BE2C (cell line): ENCODE measurements at regions not wholly inside any gene's neighbourhood (a gene's known extent, or its start where the extent isn't known, plus 50 kb on each side); places are given as distances from the start of the nearest gene placed in this dataset.

Source experiments
- DNase-seq: peaks from one replicate; pipeline ENCODE4 v3.0.0-alpha.2; 2020
- H3K27me3 ChIP-seq: fragments of 250-450 bp; sonication (Bioruptor Pico); 2 replicates; pipeline ENCODE4 v1.5.1; 2020; ENCODE audit warnings: mild to moderate bottlenecking
- H3K36me3 ChIP-seq: fragments of 250-450 bp; sonication (Bioruptor Pico); 2 replicates; pipeline ENCODE4 v1.5.1; 2020; ENCODE audit warnings: mild to moderate bottlenecking
- H3K4me1 ChIP-seq: fragments of 250-450 bp; sonication (Bioruptor Pico); 2 replicates; pipeline ENCODE4 v1.5.1; 2020
- H3K4me3 ChIP-seq: 2 replicates; pipeline ENCODE4 v1.5.1; 2011; ENCODE audit warnings: low read depth, low read length
- H3K9me3 ChIP-seq: fragments of 250-450 bp; sonication (Bioruptor Pico); 2 replicates; pipeline ENCODE4 v1.5.1; 2020
- CTCF ChIP-seq: IDR thresholded peaks from 2 replicates; pipeline ENCODE4 v1.5.1; 2012; ENCODE audit warnings: mild to moderate bottlenecking, low read depth, low read length

GRCh38 chr18:60197671-60198462, 174.7 kb downstream of the MC4R start:
- H3K4me1 ChIP-seq, result peaks cover 15% of the 10 kb centered on the region
- H3K4me3 ChIP-seq, result no peak overlapping the region
- no peaks in the 10 kb centered on the region for H3K27me3 ChIP-seq
- TF ChIP-seq CTCF, result no peak
- H3K36me3 ChIP-seq, result no peaks in the 10 kb centered on the region
- peak; percentile 73 for DNase-seq
- no peaks in the 10 kb centered on the region for H3K9me3 ChIP-seq

- DNase-seq, result no peak
- TF ChIP-seq CTCF, result no peak
- no peaks in the 10 kb centered on the region for H3K27me3 ChIP-seq
Observed at GRCh38 chr18:60196836-60197606, 175.6 kb downstream of the MC4R start.

GRCh38 chr18:60193780-60194179, 178.8 kb downstream of the MC4R start:
- Histone ChIP-seq H3K9me3 (no peaks in the 10 kb centered on the region), H3K27me3 (no peaks in the 10 kb centered on the region), H3K4me1 (peaks cover 15% of the 10 kb centered on the region), H3K4me3 (no peak overlapping the region), H3K36me3 (no peaks in the 10 kb centered on the region)
- TF ChIP-seq CTCF, result no peak
- no peak for DNase-seq

More at GRCh38 chr18:60196836-60197606, 175.6 kb downstream of the MC4R start:
- Histone ChIP-seq H3K36me3 (no peaks in the 10 kb centered on the region), H3K9me3 (no peaks in the 10 kb centered on the region), H3K4me3 (no peak overlapping the region), H3K4me1 (peaks cover 15% of the 10 kb centered on the region)

GRCh38 chr18:60191926-60192325, 180.6 kb downstream of the MC4R start:
- DNase-seq, result no peak
- TF ChIP-seq CTCF, result no peak
- Histone ChIP-seq H3K4me1 (peaks cover 2% of the 10 kb centered on the region; the same call in 1 of the 2 replicates), H3K36me3 (no peaks in the 10 kb centered on the region), H3K9me3 (no peaks in the 10 kb centered on the region), H3K4me3 (no peak overlapping the region), H3K27me3 (no peaks in the 10 kb centered on the region)

GRCh38 chr18:60189856-60190255, 182.7 kb downstream of the MC4R start:
- no peaks in the 10 kb centered on the region for H3K36me3 ChIP-seq

More at GRCh38 chr18:60189856-60190255, 182.7 kb downstream of the MC4R start:
- no peaks in the 10 kb centered on the region for H3K9me3 ChIP-seq
- no peak for DNase-seq
- H3K4me1 ChIP-seq, result no peaks in the 10 kb centered on the region; the same call in 1 of the 2 replicates
- H3K27me3 ChIP-seq, result no peaks in the 10 kb centered on the region
- no peak for TF ChIP-seq CTCF
- H3K4me3 ChIP-seq, result no peak overlapping the region
